ENCODE measurements at regions not wholly inside any gene's neighbourhood (a gene's known extent, or its start where the extent isn't known, plus 50 kb on each side); places are given as distances from the start of the nearest gene placed in this dataset.

DNA sequence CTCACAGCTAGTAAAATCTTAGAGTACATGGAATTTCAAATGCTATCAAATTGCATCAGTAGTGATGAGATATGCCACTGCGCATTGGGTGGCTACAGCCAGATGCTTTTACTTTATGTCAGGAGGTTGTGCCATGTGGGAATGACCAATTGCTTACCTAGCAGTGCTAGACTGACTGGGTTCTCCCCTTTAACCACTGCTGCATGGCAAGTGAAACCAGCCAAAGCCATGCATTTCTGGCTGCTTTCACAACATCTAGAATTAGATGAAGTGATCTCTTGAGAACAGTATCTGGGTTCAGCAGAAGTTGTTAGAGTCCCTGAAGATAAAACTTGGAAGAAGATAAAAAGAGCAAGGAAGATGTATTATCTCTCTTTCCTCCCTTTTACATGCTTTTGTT, 1174.2 kb upstream of the CDH2 start:
- Histone ChIP-seq H3K4me1 (ENCODE audit: control insufficient read depth in 5 of 5, insufficient read depth in 5 of 5, low read length in 5 of 5) (no peaks in the 10 kb centered on the region), H3K36me3 (ENCODE audit: control insufficient read depth in 4 of 4, insufficient read depth in 4 of 4, low read length in 4 of 4) (no peaks in the 10 kb centered on the region), H3K4me3 (no peak overlapping the region), H3K9me3 (ENCODE audit: control insufficient read depth in 4 of 4, insufficient read depth in 3 of 4, low read length in 3 of 4) (peaks cover 0 to 3% (median 0%) of the 10 kb centered on the region in 4 donors), H3K27ac (ENCODE audit: low read depth in 1 of 2, low read length in 1 of 2) (no peak overlapping the region), H3K9ac (ENCODE audit: insufficient read depth in 1 of 2, low read length in 2 of 2) (no peak overlapping the region), H3K27me3 (ENCODE audit: control insufficient read depth in 3 of 3, insufficient read depth in 3 of 3, low read length in 2 of 3) (no peaks in the 10 kb centered on the region)
- DNase-seq, result no peak
- 98% methylated on average over 1 of the region's 1 CpG for WGBS, 2 donors
- TF ChIP-seq, protein P1, sequence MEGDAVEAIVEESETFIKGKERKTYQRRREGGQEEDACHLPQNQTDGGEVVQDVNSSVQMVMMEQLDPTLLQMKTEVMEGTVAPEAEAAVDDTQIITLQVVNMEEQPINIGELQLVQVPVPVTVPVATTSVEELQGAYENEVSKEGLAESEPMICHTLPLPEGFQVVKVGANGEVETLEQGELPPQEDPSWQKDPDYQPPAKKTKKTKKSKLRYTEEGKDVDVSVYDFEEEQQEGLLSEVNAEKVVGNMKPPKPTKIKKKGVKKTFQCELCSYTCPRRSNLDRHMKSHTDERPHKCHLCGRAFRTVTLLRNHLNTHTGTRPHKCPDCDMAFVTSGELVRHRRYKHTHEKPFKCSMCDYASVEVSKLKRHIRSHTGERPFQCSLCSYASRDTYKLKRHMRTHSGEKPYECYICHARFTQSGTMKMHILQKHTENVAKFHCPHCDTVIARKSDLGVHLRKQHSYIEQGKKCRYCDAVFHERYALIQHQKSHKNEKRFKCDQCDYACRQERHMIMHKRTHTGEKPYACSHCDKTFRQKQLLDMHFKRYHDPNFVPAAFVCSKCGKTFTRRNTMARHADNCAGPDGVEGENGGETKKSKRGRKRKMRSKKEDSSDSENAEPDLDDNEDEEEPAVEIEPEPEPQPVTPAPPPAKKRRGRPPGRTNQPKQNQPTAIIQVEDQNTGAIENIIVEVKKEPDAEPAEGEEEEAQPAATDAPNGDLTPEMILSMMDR (IDR thresholded peaks at IDR 0.05; ENCODE audit: control extremely low read depth, extremely low read depth), result no peak
- ATAC-seq (ENCODE audit: insufficient read depth, low FRiP score), result no peak

DNA sequence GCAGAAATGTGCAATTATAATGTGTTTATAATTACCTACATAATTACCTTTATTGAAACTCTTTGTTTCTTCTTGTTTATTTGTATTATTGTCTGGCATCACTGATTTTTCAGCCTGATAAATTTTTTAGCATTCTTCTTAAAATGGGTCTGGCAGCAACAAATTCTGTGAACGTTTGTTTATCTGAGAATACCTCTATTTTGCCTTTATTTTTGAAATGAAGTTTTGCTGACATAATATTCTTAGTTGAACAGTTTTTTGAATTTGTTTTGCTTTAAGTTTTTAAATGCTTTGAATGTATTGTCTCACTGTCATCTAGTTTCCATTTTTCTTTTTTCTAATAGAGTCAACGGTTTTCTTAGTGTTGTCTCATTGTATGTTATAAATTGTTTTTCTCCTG, 1152.0 kb upstream of the CDH2 start:
- Histone ChIP-seq H3K4me3 (no peak overlapping the region), H3K9ac (ENCODE audit: insufficient read depth in 1 of 2, low read length in 2 of 2) (no peak overlapping the region), H3K9me3 (ENCODE audit: control insufficient read depth in 4 of 4, insufficient read depth in 3 of 4, low read length in 3 of 4) (no peaks in the 10 kb centered on the region), H3K4me1 (ENCODE audit: control insufficient read depth in 5 of 5, insufficient read depth in 5 of 5, low read length in 5 of 5) (no peaks in the 10 kb centered on the region), H3K27me3 (ENCODE audit: control insufficient read depth in 3 of 3, insufficient read depth in 3 of 3, low read length in 2 of 3) (no peaks in the 10 kb centered on the region), H3K27ac (ENCODE audit: low read depth in 1 of 2, low read length in 1 of 2) (no peak overlapping the region), H3K36me3 (ENCODE audit: control insufficient read depth in 4 of 4, insufficient read depth in 4 of 4, low read length in 4 of 4) (no peaks in the 10 kb centered on the region)
- 67 to 83% methylated on average over 2 of the region's 2 CpGs for WGBS, 2 donors
- no peak for DNase-seq
- no peak for ATAC-seq (ENCODE audit: insufficient read depth, low FRiP score)
- TF ChIP-seq, protein P1 (IDR thresholded peaks at IDR 0.05; ENCODE audit: control extremely low read depth, extremely low read depth), result no peak

DNA sequence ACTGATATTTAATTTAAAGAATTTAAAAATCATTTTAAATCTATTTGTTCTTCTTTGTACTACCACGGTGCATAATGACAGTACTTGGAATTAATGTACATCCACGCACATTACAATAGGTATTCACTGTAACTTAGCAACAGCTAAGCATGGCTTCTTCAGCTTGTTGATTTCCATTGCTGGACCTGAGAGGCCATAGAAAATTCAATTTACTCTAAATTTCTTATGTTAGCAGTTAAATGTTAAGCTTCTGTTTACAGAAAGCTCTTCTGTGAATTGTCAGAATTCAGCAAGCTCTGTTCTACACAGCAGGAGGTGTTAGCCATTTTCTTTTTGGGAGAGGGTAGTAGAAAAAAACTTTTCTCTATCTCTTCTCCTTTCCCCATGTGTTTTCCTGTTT, 1149.3 kb upstream of the CDH2 start:
- 61 to 75% methylated on average over 2 of the region's 2 CpGs for WGBS, 2 donors
- no peaks in the 10 kb centered on the region for H3K36me3 ChIP-seq (ENCODE audit: control insufficient read depth in 4 of 4, insufficient read depth in 4 of 4, low read length in 4 of 4)
- no peak for ATAC-seq (ENCODE audit: insufficient read depth, low FRiP score)
- no peaks in the 10 kb centered on the region for H3K4me1 ChIP-seq (ENCODE audit: control insufficient read depth in 5 of 5, insufficient read depth in 5 of 5, low read length in 5 of 5)
- no peaks in the 10 kb centered on the region for H3K27me3 ChIP-seq (ENCODE audit: control insufficient read depth in 3 of 3, insufficient read depth in 3 of 3, low read length in 2 of 3)
- no peak overlapping the region for H3K4me3 ChIP-seq
- H3K9ac ChIP-seq (ENCODE audit: insufficient read depth in 1 of 2, low read length in 2 of 2), result no peak overlapping the region
- DNase-seq, result no peak
- no peak overlapping the region for H3K27ac ChIP-seq (ENCODE audit: low read depth in 1 of 2, low read length in 1 of 2)
- TF ChIP-seq, protein P1 (IDR thresholded peaks at IDR 0.05; ENCODE audit: control extremely low read depth, extremely low read depth), result no peak
- H3K9me3 ChIP-seq (ENCODE audit: control insufficient read depth in 4 of 4, insufficient read depth in 3 of 4, low read length in 3 of 4), result no peaks in the 10 kb centered on the region

DNA sequence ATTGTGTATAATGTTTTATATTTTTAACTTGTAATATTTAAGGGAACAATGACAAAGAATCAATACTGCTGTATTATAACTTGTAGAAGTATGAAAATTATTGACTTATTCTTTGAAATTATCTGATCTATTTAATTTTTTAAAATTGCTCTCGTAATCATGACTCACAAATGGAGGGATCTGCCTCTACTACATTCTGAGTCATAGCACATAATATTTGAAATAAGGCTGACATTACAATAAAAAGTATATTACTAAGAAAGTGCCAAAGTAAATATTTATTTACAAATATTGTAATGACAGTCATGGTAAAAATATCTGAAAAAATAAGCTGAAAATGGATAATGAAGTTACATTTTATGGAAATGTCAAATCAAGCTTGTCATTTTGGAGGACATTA, 1144.6 kb upstream of the CDH2 start:
- no peaks in the 10 kb centered on the region for H3K27me3 ChIP-seq (ENCODE audit: control insufficient read depth in 3 of 3, insufficient read depth in 3 of 3, low read length in 2 of 3)
- no peaks in the 10 kb centered on the region for H3K9me3 ChIP-seq (ENCODE audit: control insufficient read depth in 4 of 4, insufficient read depth in 3 of 4, low read length in 3 of 4)
- no peak overlapping the region for H3K4me3 ChIP-seq
- ATAC-seq (ENCODE audit: insufficient read depth, low FRiP score), result no peak
- no peak for DNase-seq
- TF ChIP-seq, protein P1 (IDR thresholded peaks at IDR 0.05; ENCODE audit: control extremely low read depth, extremely low read depth), result no peak
- H3K4me1 ChIP-seq (ENCODE audit: control insufficient read depth in 5 of 5, insufficient read depth in 5 of 5, low read length in 5 of 5), result no peaks in the 10 kb centered on the region
- 87 to 89% methylated on average over 1 of the region's 1 CpG for WGBS, 2 donors
- H3K27ac ChIP-seq (ENCODE audit: low read depth in 1 of 2, low read length in 1 of 2), result no peak overlapping the region
- no peak overlapping the region for H3K9ac ChIP-seq (ENCODE audit: insufficient read depth in 1 of 2, low read length in 2 of 2)
- no peaks in the 10 kb centered on the region for H3K36me3 ChIP-seq (ENCODE audit: control insufficient read depth in 4 of 4, insufficient read depth in 4 of 4, low read length in 4 of 4)

Measured in lung (tissue), 11 donors.